ENCODE measurements at regions not wholly inside any gene's neighbourhood (a gene's known extent, or its start where the extent isn't known, plus 50 kb on each side); places are given as distances from the start of the nearest gene placed in this dataset.
"Not testable (repeated sequence)": the region's sequence is repeated elsewhere in the genome, so short reads cannot be mapped to it uniquely, and the experiment has no call there.

DNA sequence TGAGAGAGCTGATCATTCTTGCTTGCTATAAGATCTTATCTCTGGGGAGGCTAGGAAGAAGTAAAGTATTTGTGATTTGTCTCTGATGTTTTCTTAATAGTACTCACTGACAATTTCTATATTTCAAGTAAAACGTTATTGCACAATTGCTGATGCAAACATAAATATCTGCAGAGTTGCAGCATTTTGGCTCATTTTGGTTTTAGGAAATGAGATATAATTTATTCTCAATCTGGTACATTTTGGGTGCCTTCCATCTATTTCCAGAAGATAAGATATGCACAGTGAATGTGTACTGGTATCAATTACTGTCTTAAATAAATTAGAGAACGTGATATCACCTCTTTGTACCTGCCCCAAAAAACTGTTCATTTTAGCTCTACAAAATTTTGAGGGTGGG lies 1431.5 kb downstream of the BRINP3 start:
- TF ChIP-seq, protein P1, sequence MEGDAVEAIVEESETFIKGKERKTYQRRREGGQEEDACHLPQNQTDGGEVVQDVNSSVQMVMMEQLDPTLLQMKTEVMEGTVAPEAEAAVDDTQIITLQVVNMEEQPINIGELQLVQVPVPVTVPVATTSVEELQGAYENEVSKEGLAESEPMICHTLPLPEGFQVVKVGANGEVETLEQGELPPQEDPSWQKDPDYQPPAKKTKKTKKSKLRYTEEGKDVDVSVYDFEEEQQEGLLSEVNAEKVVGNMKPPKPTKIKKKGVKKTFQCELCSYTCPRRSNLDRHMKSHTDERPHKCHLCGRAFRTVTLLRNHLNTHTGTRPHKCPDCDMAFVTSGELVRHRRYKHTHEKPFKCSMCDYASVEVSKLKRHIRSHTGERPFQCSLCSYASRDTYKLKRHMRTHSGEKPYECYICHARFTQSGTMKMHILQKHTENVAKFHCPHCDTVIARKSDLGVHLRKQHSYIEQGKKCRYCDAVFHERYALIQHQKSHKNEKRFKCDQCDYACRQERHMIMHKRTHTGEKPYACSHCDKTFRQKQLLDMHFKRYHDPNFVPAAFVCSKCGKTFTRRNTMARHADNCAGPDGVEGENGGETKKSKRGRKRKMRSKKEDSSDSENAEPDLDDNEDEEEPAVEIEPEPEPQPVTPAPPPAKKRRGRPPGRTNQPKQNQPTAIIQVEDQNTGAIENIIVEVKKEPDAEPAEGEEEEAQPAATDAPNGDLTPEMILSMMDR (conservative IDR thresholded peaks at IDR 0.05; ENCODE audit: low read depth, low read length) = no peak
- no peak for DNase-seq (ENCODE audit: low read depth)
- H3K4me3 ChIP-seq (ENCODE audit: low read length) = no peak overlapping the region

DNA sequence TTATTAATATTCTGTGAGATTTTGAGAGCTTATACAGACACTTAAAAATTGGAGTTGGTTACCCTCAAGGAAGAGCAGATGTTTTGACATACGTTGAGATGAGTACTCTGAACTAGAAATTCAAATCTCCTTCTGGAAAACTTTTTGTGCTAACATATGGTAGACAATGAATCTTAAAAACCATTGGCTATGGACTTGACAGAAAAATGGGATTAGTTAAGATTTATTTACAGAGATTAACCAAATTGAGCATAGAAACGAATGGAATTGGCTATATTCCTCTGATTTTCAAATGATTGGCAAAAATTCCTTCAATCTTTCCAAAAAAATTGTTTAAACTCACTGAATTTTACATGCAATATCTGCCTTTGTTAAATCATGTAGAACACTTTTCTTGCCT lies 1392.9 kb downstream of the BRINP3 start:
- TF ChIP-seq, protein P1 (conservative IDR thresholded peaks at IDR 0.05; ENCODE audit: low read depth, low read length) = no peak
- no peak overlapping the region for H3K4me3 ChIP-seq (ENCODE audit: low read length)
- DNase-seq (ENCODE audit: low read depth) = no peak

DNA sequence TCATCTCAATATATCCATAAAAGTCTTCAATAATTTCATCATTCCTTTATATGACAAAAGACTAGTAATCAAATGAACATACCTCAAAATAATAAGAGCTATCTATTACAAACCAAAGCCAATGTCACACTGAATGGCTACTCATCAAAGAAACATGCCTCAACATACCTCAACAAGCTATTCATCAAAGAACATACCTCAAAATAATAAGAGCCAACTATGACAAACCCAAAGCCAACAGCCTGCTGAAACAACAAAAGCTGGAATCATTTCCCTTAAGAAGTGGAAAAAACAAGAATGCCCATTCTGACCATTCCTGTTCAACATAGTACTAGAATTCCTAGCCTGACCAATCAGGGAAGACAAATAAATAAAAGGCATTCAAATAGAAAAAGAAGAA lies 1373.7 kb downstream of the BRINP3 start:
- DNase-seq (ENCODE audit: low read depth) = no peak
- TF ChIP-seq, protein P1 (conservative IDR thresholded peaks at IDR 0.05; ENCODE audit: low read depth, low read length) = no peak
- H3K4me3 ChIP-seq (ENCODE audit: low read length) = no peak overlapping the region

DNA sequence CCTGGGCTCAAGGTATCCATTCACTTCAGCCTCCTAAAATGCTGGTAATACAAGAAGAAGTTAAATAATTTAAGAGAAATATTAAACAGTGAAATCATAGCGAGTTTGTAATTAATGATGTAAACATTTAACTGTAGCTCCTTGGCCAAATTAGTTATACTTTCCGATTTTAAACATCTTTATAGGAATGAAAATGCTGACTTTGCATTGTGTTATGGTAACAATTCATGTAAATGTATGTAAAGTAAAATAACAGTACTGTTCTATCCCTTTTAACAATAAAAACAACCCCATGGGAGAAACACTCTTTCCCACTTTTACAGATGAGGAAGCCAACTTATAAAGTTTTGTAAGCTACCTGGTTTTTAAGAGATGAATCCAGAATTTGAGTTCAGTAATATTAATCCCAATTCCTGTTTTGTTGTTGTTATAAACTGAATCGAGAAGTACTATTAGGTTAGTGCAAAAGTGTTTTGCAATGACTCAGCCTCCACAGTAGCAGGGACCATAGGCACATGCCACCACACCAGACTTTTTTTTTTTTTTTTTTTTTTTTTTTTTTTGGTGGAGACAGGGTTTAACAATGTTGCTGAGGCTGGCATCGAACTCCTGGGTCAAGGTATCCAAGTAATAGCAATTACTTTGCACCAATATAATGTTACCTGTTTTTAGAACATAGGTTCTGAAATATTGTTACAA lies 1360.4 kb downstream of the BRINP3 start:
- no peak overlapping the region for H3K4me3 ChIP-seq (ENCODE audit: low read length)
- peak; percentile 66 for DNase-seq (ENCODE audit: low read depth)
- TF ChIP-seq, protein P1 (conservative IDR thresholded peaks at IDR 0.05; ENCODE audit: low read depth, low read length) = no peak

DNA sequence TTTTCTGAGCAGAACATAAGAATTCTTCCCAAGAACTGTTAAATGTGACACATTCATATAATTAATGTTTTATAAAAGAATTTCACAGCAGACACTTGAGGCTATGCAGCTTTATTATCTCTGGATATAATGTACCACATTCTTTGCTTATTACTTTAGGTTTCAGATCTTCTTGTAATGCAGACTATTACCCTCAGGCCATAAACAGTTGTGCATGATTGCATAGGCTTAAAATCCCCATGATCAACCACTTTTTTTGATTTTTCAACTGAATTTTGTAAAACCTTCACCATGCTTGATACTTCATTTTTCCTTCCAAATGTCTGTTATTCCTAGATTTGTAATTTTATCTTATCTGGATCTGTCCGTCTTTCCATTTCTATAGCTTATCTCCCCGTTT lies 1355.7 kb downstream of the BRINP3 start:
- TF ChIP-seq, protein P1 (conservative IDR thresholded peaks at IDR 0.05; ENCODE audit: low read depth, low read length) = no peak
- no peak overlapping the region for H3K4me3 ChIP-seq (ENCODE audit: low read length)
- no peak for DNase-seq (ENCODE audit: low read depth)

DNA sequence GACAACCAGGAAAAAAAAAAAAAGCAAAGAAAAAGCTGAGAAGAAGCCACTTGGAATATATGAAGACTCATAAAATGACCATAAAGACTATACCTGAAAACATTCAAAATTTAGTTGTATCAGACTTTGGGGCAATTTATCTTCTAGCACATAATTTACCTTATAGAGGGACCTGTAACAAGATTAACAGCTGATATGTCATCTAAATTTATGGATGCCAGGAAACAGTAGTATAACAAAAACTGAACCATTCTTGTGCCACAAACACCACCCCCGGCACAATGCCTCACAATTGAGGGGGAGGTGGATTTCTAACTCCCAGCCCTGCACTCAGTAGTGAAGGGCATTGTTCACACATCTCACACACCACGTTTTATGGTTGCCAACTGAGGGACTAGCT lies 1352.0 kb downstream of the BRINP3 start:
- TF ChIP-seq, protein P1 (conservative IDR thresholded peaks at IDR 0.05; ENCODE audit: low read depth, low read length) = no peak
- H3K4me3 ChIP-seq (ENCODE audit: low read length) = no peak overlapping the region
- no peak for DNase-seq (ENCODE audit: low read depth)

DNA sequence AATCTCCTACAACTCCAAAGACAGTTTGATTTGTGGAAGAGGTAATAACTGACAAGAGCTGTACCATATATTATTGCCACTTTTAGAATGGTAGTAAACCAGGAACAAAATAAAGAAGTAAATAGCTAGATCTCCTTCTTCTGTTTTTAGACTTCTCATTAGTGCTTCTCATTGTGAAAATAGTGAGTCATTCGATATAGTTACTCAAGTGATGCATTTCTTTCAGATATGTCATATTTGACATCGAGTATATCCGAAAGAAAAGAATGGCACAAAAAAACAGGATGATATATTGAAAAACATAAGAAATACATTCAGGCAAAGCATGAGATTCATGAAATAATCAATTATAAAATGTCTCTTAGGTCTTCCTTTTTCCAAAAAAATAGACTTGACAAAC lies 1346.1 kb downstream of the BRINP3 start:
- H3K4me3 ChIP-seq (ENCODE audit: low read length) = no peak overlapping the region
- no peak for DNase-seq (ENCODE audit: low read depth)
- TF ChIP-seq, protein P1 (conservative IDR thresholded peaks at IDR 0.05; ENCODE audit: low read depth, low read length) = no peak

DNA sequence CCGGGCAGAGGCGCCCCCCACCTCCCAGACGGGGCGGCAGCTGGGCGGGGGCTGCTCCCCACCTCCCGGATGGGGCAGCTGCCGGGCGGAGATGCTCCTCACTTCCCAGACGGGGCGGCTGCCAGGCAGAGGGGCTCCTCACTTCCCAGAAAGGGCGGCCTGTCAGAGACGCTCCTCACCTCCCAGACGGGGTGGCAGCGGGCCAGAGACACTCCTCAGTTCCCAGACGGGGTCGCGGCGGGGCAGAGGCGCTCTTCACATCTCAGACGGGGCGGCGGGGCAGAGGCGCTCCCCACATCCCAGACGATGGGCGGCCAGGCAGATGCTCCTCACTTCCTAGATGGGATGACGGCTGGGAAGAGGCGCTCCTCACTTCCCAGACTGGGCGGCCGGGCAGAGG lies 1337.9 kb downstream of the BRINP3 start:
- DNase-seq (ENCODE audit: low read depth); H3K4me3 ChIP-seq (ENCODE audit: low read length): not testable (repeated sequence)

Measured in retinal pigment epithelial cell (primary cell).